ENCODE measurements at regions not wholly inside any gene's neighbourhood (a gene's known extent, or its start where the extent isn't known, plus 50 kb on each side); places are given as distances from the start of the nearest gene placed in this dataset.
"Not testable (repeated sequence)": the region's sequence is repeated elsewhere in the genome, so short reads cannot be mapped to it uniquely, and the experiment has no call there.

GRCh38 chr15:24777307-24777706 is 101.7 kb downstream of the NPAP1 start:
- no peak for ATAC-seq (ENCODE audit: insufficient number of reproducible peaks, low FRiP score, low read depth)

GRCh38 chr15:24784506-24784905 is 108.9 kb downstream of the NPAP1 start:
- Histone ChIP-seq H3K9me3 (no peaks in the 10 kb centered on the region), H3K36me3 (no peaks in the 10 kb centered on the region), H3K4me1 (ENCODE audit: control insufficient read depth in 1 of 2, low read depth in 2 of 2) (no peaks in the 10 kb centered on the region), H3K27me3 (replicated peaks; ENCODE audit: insufficient read depth) (no peaks in the 10 kb centered on the region), H3K27ac (no peak overlapping the region), H3K4me3 (no peak overlapping the region)
- no peak for ATAC-seq (ENCODE audit: insufficient number of reproducible peaks, low FRiP score, low read depth)
- no peak for DNase-seq (ENCODE audit: low spot score)
- TF ChIP-seq, protein P1, sequence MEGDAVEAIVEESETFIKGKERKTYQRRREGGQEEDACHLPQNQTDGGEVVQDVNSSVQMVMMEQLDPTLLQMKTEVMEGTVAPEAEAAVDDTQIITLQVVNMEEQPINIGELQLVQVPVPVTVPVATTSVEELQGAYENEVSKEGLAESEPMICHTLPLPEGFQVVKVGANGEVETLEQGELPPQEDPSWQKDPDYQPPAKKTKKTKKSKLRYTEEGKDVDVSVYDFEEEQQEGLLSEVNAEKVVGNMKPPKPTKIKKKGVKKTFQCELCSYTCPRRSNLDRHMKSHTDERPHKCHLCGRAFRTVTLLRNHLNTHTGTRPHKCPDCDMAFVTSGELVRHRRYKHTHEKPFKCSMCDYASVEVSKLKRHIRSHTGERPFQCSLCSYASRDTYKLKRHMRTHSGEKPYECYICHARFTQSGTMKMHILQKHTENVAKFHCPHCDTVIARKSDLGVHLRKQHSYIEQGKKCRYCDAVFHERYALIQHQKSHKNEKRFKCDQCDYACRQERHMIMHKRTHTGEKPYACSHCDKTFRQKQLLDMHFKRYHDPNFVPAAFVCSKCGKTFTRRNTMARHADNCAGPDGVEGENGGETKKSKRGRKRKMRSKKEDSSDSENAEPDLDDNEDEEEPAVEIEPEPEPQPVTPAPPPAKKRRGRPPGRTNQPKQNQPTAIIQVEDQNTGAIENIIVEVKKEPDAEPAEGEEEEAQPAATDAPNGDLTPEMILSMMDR (IDR thresholded peaks at IDR 0.05) = no peak

More at GRCh38 chr15:24777307-24777706, 101.7 kb downstream of the NPAP1 start:
- Histone ChIP-seq H3K4me1 (ENCODE audit: control insufficient read depth in 1 of 2, low read depth in 2 of 2) (no peaks in the 10 kb centered on the region), H3K9me3 (peaks cover 4% of the 10 kb centered on the region), H3K36me3 (no peaks in the 10 kb centered on the region), H3K27me3 (replicated peaks; ENCODE audit: insufficient read depth) (no peaks in the 10 kb centered on the region), H3K27ac (no peak overlapping the region), H3K4me3 (no peak overlapping the region)
- TF ChIP-seq, protein P1 (IDR thresholded peaks at IDR 0.05) = no peak
- DNase-seq (ENCODE audit: low spot score) = no peak

DNA sequence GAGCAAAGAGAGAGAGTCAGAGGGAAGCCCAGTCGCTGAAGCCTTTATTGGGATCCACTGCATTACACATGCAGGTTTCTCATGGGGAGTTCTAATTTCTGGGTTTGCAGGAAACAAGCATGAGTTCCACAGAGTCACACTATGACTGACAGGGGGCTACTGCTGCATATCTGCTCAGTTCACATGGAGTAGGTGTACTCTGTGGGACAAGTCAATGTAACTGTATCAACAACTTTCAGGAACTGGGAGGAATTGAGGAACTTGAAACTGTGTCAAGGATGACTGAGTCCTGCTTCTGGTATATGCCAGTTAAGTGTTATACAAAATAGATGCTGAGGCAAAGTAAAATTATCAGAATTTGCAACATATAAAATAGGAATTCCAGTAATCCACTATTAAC is 110.8 kb downstream of the NPAP1 start:
- DNase-seq (ENCODE audit: low spot score) = no peak
- TF ChIP-seq, protein P1 (IDR thresholded peaks at IDR 0.05) = no peak
- Histone ChIP-seq H3K4me1 (ENCODE audit: control insufficient read depth in 1 of 2, low read depth in 2 of 2) (no peaks in the 10 kb centered on the region), H3K9me3 (no peaks in the 10 kb centered on the region), H3K4me3 (no peak overlapping the region), H3K36me3 (no peaks in the 10 kb centered on the region), H3K27ac (no peak overlapping the region), H3K27me3 (replicated peaks; ENCODE audit: insufficient read depth) (no peaks in the 10 kb centered on the region)
- ATAC-seq (ENCODE audit: insufficient number of reproducible peaks, low FRiP score, low read depth) = no peak

DNA sequence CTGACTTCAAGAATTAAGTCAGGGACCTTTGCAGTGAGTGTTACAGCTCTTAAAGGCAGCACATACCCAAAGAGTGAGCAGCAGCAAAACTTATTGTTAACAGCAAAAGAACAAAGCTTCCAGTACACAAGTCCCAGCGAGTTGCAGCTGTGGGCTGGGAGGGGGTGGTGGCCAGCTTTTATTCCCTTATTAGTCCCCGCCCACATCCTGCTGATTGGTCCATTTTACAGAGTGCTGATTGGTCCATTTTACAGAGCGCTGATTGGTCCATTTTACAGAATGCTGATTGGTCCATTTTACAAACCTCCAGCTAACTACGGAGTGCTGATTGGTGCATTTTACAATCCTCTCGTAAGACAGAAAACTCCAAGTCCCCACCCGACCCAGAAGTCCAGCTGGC is 127.0 kb downstream of the NPAP1 start:
- H3K9me3 ChIP-seq; H3K27me3 ChIP-seq (replicated peaks; ENCODE audit: insufficient read depth); H3K4me3 ChIP-seq; H3K27ac ChIP-seq; H3K36me3 ChIP-seq; DNase-seq (ENCODE audit: low spot score); ATAC-seq (ENCODE audit: insufficient number of reproducible peaks, low FRiP score, low read depth); H3K4me1 ChIP-seq (ENCODE audit: control insufficient read depth in 1 of 2, low read depth in 2 of 2): not testable (repeated sequence)

- no peaks in the 10 kb centered on the region for H3K36me3 ChIP-seq
- TF ChIP-seq, protein P1 (IDR thresholded peaks at IDR 0.05) = no peak
These were observed 135.1 kb upstream of the SNRPN start for GRCh38 chr15:24819680-24820079.

DNA sequence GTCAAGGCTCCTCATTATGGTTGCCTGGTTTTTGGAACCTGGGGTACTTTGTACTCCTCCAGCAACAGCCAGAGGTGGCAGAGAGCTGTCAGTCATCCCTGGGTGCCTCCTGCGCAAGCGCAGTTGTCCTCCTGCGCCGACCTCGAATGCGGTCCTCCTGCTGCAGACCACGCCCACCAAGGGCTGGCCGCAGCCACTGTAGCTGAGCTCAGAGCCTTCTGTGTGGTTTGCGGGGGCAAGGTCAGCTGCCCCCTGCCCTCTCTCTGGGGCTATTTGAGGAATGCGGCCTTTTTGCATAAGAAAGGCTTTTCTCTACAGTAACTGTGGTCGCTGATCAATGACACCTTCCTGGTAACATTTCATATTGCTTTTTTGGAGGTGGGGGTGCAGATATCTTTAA is 131.3 kb upstream of the SNRPN start:
- no peak overlapping the region for H3K4me3 ChIP-seq
- no peak for DNase-seq (ENCODE audit: low spot score)
- H3K4me1 ChIP-seq (ENCODE audit: control insufficient read depth in 1 of 2, low read depth in 2 of 2) = no peaks in the 10 kb centered on the region
- H3K36me3 ChIP-seq = no peaks in the 10 kb centered on the region
- TF ChIP-seq, protein P1 (IDR thresholded peaks at IDR 0.05) = no peak
- H3K27me3 ChIP-seq (replicated peaks; ENCODE audit: insufficient read depth) = no peaks in the 10 kb centered on the region
- no peak overlapping the region for H3K27ac ChIP-seq
- no peak for ATAC-seq (ENCODE audit: insufficient number of reproducible peaks, low FRiP score, low read depth)
- no peaks in the 10 kb centered on the region for H3K9me3 ChIP-seq

More at GRCh38 chr15:24819680-24820079, 135.1 kb upstream of the SNRPN start:
- H3K4me1 ChIP-seq (ENCODE audit: control insufficient read depth in 1 of 2, low read depth in 2 of 2) = no peaks in the 10 kb centered on the region
- no peak overlapping the region for H3K27ac ChIP-seq
- H3K9me3 ChIP-seq = no peaks in the 10 kb centered on the region
- no peak for ATAC-seq (ENCODE audit: insufficient number of reproducible peaks, low FRiP score, low read depth)
- no peak for DNase-seq (ENCODE audit: low spot score)
- H3K27me3 ChIP-seq (replicated peaks; ENCODE audit: insufficient read depth) = no peaks in the 10 kb centered on the region
- H3K4me3 ChIP-seq = no peak overlapping the region

All from thoracic aorta (tissue), 2 donors.